Adrenal gland (tissue), 9 donors: ENCODE measurements at regions not wholly inside any gene's neighbourhood (a gene's known extent, or its start where the extent isn't known, plus 50 kb on each side); places are given as distances from the start of the nearest gene placed in this dataset.

Experiments used
- DNase-seq, 7 donors: peaks; one replicate each; pipeline ENCODE4 v3.0.0-alpha.2; 2019 to 2020
- H3K27ac ChIP-seq, 5 donors: fragments of 200-600 bp; sonication (generic) in 4 of 5; 1 replicate in 3 of 5; 2 replicates in 2 of 5; pipeline versions ENCODE4 v1.5.1 to v1.8.0; 2016 to 2020; ENCODE audit warnings: mild to moderate bottlenecking in 1 of 5
- H3K27me3 ChIP-seq: fragments of 200-600 bp; 2 replicates; pipeline ENCODE4 v1.8.0; 2021
- H3K36me3 ChIP-seq, 2 donors: fragments of 200-600 bp; replicated peaks in 1 of 2; 1 replicate in 1 of 2; 2 replicates in 1 of 2; pipeline versions ENCODE4 v1.5.1 to v1.8.0; 2018 to 2022
- H3K4me1 ChIP-seq, 2 donors: fragments of 200-600 bp; replicated peaks in 1 of 2; 1 replicate in 1 of 2; 2 replicates in 1 of 2; pipeline versions ENCODE4 v1.5.1 to v1.8.0; 2018 to 2021
- H3K4me3 ChIP-seq, 4 donors: fragments of 200-600 bp; sonication (generic) in 3 of 4; one replicate each; pipeline ENCODE4 v1.5.1; 2016 to 2018
- H3K9me3 ChIP-seq, 3 donors: fragments of 200-600 bp; sonication (generic) in 1 of 3; replicated peaks in 1 of 3; 1 replicate in 2 of 3; 2 replicates in 1 of 3; pipeline versions ENCODE4 v1.5.1 to v1.8.0; 2016 to 2021
- CTCF ChIP-seq, 6 experiments: fragments of 450-650 bp in 4 of 6; fragments of 200-600 bp in 2 of 6; sonication (generic) in 1 of 6; IDR thresholded peaks; 1 replicate in 5 of 6; 2 replicates in 1 of 6; pipeline versions ENCODE4 v1.5.1 to v1.8.0; 2016 to 2021; ENCODE audit warnings: antibody characterized with exemption in 6 of 6, mild to moderate bottlenecking in 2 of 6, moderate library complexity in 1 of 6
- POLR2A ChIP-seq, 2 donors: fragments of 450-650 bp; IDR thresholded peaks; one replicate each; pipeline ENCODE4 v1.6.1; 2017; ENCODE audit warnings: antibody characterized with exemption in 2 of 2, mild to moderate bottlenecking in 2 of 2, moderate library complexity in 1 of 2
- WGBS, 4 donors: extraction: QIAGEN DNeasy Blood & Tissue Kit in 2 of 4; methylation state at CpG; one replicate each; pipeline versions ENCODE4 v1.1.5 to v1.1.7; 2013 to 2017; 5-methylcytosine and 5-hydroxymethylcytosine counted together
- intact Hi-C, 2 donors: fragments of 100-400 bp; cut with DNase I; formaldehyde crosslinking; loops; one replicate each; pipeline versions ENCODE4 v1.14.1 to v1.15.0; 2022 to 2023
- donor health status: healthy with polysubstance abuse.
- donor health status: Bipolar disorder and iron deficiency.
- donor health status: DM: yes; HTN: yes; CAD: no.
- donor health status: DM: no; HTN: no; CAD: no.
- donor health status: DM: no; HTN: no; CAD: no.

GRCh38 chr2:52336951-52337350, 1305.0 kb upstream of the NRXN1 start:
- no peak for TF ChIP-seq CTCF (IDR thresholded peaks at IDR 0.05)
- TF ChIP-seq POLR2A (IDR thresholded peaks at IDR 0.05) = no peak
- no peaks in the 10 kb centered on the region for H3K4me1 ChIP-seq
- H3K4me3 ChIP-seq = no peak overlapping the region
- intact Hi-C loops = no loop called here
- no peaks in the 10 kb centered on the region for H3K36me3 ChIP-seq
- H3K9me3 ChIP-seq = no peaks in the 10 kb centered on the region
- H3K27me3 ChIP-seq = no peaks in the 10 kb centered on the region
- no peak for DNase-seq
- 43 to 65% (median 55%) methylated on average over 2 of the region's 2 CpGs for WGBS, 4 donors
- H3K27ac ChIP-seq = no peak overlapping the region

- no peak for TF ChIP-seq CTCF (IDR thresholded peaks at IDR 0.05)
- no peak for TF ChIP-seq POLR2A (IDR thresholded peaks at IDR 0.05)
- no peaks in the 10 kb centered on the region for H3K27me3 ChIP-seq
- no peak overlapping the region for H3K4me3 ChIP-seq
- no peaks in the 10 kb centered on the region for H3K4me1 ChIP-seq
- intact Hi-C loops = no loop called here
- H3K9me3 ChIP-seq = no peaks in the 10 kb centered on the region
- DNase-seq = no peak
- no peaks in the 10 kb centered on the region for H3K36me3 ChIP-seq
- H3K27ac ChIP-seq = no peak overlapping the region
- WGBS, 4 donors = 34 to 58% (median 43%) methylated on average over 1 of the region's 1 CpG
Measured at GRCh38 chr2:52335727-52336126, 1303.8 kb upstream of the NRXN1 start.

GRCh38 chr2:52334185-52334584, 1302.3 kb upstream of the NRXN1 start:
- H3K4me1 ChIP-seq = no peaks in the 10 kb centered on the region
- no peak overlapping the region for H3K4me3 ChIP-seq
- WGBS, 4 donors = 69 to 88% (median 78%) methylated on average over 4 of the region's 4 CpGs
- no peaks in the 10 kb centered on the region for H3K9me3 ChIP-seq
- DNase-seq = no peak
- no peak overlapping the region for H3K27ac ChIP-seq
- intact Hi-C loops = no loop called here
- no peaks in the 10 kb centered on the region for H3K36me3 ChIP-seq
- no peaks in the 10 kb centered on the region for H3K27me3 ChIP-seq
- TF ChIP-seq CTCF (IDR thresholded peaks at IDR 0.05) = no peak
- no peak for TF ChIP-seq POLR2A (IDR thresholded peaks at IDR 0.05)

- H3K4me1 ChIP-seq = no peaks in the 10 kb centered on the region
- TF ChIP-seq POLR2A (IDR thresholded peaks at IDR 0.05) (no peak), CTCF (IDR thresholded peaks at IDR 0.05) (no peak)
- WGBS, 4 donors = 88 to 100% (median 95%) methylated on average over 2 of the region's 2 CpGs
- H3K9me3 ChIP-seq = no peaks in the 10 kb centered on the region
- no peak overlapping the region for H3K27ac ChIP-seq
- H3K4me3 ChIP-seq = no peak overlapping the region
- DNase-seq = no peak
- intact Hi-C loops = no loop called here
- no peaks in the 10 kb centered on the region for H3K27me3 ChIP-seq
- H3K36me3 ChIP-seq = no peaks in the 10 kb centered on the region
Measured at GRCh38 chr2:52327641-52328040, 1295.7 kb upstream of the NRXN1 start.
